ENCODE measurements at regions not wholly inside any gene's neighbourhood (a gene's known extent, or its start where the extent isn't known, plus 50 kb on each side); places are given as distances from the start of the nearest gene placed in this dataset.

DNA sequence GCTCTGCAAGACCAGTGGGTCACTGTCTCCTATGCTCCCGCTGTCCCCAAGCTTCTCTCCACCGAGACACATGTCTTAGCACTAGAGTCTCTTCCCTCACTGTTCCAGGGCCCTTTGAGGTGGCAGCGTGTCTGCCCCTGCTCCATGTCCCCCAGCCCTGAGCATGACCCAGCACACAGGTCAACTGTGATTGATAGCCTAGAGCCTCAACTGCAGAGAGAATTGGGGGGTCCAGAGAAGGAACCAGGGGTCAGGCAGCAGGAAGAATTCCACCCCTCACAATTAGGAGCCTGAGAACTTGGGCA lies 54.6 kb upstream of the ODC1 start:
- TF ChIP-seq GABPA (IDR thresholded peaks at IDR 0.05; ENCODE audit: low read depth), result no peak
- TF ChIP-seq SPI1 (IDR thresholded peaks at IDR 0.05; ENCODE audit: borderline replicate concordance, low read depth), result no peak
- TF ChIP-seq, protein P1, sequence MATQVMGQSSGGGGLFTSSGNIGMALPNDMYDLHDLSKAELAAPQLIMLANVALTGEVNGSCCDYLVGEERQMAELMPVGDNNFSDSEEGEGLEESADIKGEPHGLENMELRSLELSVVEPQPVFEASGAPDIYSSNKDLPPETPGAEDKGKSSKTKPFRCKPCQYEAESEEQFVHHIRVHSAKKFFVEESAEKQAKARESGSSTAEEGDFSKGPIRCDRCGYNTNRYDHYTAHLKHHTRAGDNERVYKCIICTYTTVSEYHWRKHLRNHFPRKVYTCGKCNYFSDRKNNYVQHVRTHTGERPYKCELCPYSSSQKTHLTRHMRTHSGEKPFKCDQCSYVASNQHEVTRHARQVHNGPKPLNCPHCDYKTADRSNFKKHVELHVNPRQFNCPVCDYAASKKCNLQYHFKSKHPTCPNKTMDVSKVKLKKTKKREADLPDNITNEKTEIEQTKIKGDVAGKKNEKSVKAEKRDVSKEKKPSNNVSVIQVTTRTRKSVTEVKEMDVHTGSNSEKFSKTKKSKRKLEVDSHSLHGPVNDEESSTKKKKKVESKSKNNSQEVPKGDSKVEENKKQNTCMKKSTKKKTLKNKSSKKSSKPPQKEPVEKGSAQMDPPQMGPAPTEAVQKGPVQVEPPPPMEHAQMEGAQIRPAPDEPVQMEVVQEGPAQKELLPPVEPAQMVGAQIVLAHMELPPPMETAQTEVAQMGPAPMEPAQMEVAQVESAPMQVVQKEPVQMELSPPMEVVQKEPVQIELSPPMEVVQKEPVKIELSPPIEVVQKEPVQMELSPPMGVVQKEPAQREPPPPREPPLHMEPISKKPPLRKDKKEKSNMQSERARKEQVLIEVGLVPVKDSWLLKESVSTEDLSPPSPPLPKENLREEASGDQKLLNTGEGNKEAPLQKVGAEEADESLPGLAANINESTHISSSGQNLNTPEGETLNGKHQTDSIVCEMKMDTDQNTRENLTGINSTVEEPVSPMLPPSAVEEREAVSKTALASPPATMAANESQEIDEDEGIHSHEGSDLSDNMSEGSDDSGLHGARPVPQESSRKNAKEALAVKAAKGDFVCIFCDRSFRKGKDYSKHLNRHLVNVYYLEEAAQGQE (IDR thresholded peaks at IDR 0.05; ENCODE audit: insufficient replicate concordance, low read depth), result no peak
- TF ChIP-seq, protein P2, sequence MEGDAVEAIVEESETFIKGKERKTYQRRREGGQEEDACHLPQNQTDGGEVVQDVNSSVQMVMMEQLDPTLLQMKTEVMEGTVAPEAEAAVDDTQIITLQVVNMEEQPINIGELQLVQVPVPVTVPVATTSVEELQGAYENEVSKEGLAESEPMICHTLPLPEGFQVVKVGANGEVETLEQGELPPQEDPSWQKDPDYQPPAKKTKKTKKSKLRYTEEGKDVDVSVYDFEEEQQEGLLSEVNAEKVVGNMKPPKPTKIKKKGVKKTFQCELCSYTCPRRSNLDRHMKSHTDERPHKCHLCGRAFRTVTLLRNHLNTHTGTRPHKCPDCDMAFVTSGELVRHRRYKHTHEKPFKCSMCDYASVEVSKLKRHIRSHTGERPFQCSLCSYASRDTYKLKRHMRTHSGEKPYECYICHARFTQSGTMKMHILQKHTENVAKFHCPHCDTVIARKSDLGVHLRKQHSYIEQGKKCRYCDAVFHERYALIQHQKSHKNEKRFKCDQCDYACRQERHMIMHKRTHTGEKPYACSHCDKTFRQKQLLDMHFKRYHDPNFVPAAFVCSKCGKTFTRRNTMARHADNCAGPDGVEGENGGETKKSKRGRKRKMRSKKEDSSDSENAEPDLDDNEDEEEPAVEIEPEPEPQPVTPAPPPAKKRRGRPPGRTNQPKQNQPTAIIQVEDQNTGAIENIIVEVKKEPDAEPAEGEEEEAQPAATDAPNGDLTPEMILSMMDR (IDR thresholded peaks at IDR 0.05; ENCODE audit: insufficient read depth, low read length), result no peak
- TF ChIP-seq POLR2AphosphoS5 (IDR thresholded peaks at IDR 0.05; ENCODE audit: low read depth), result no peak
- Histone ChIP-seq H3K27me3 (ENCODE audit: insufficient read depth, poor library complexity, severe bottlenecking) (peaks cover under 1% of the 10 kb centered on the region), H3K4me3 (replicated peaks; ENCODE audit: insufficient read depth, low read length) (no peak overlapping the region), H3K27ac (replicated peaks) (no peak overlapping the region)
- DNase-seq (ENCODE audit: low read depth in 1 of 2, low spot score in 1 of 2), result no peak

DNA sequence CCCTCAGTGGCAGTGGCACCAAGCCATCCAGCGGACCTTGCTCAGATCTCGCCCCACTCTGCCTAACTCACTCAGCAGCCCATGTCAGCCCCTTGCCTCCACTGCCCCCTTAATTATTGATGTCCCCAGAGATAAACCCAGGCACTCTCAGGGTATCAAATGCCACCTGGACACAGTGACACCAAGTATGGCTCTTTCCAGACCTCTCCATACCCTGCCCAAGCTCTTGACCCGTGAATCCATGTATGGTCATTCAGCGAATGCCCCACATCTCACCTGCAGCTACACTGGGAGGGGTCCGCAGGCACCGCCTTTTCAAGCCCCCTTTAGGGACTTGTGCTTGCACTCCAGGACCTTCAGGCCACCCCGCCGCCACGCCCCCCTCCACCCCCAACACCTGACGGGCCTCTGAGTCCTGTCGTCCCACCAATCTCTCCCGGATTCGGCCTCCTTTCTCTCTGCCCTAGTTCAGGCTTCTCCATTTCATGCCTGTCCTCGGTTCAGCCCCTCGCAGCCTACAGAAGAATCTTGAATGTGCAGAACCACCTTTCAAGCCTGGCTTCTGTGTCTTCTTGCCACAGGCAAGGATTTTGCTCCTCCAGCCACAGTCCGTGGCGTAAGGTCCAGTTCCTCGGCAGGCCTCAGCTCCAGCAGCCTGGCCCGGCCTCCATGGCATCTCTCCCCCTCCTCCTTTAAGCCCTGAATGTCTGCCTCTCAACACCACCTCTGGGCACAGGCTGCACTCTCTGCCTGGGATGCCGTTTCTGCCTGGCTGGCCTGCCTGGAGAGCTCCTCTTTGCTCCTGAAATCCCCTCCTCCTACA lies 54.1 kb upstream of the ODC1 start:
- no peak for TF ChIP-seq POLR2AphosphoS5 (IDR thresholded peaks at IDR 0.05; ENCODE audit: low read depth)
- no peak for TF ChIP-seq GABPA (IDR thresholded peaks at IDR 0.05; ENCODE audit: low read depth)
- TF ChIP-seq, protein P1 (IDR thresholded peaks at IDR 0.05; ENCODE audit: insufficient replicate concordance, low read depth), result no peak
- TF ChIP-seq SPI1 (IDR thresholded peaks at IDR 0.05; ENCODE audit: borderline replicate concordance, low read depth), result no peak
- TF ChIP-seq, protein P2 (IDR thresholded peaks at IDR 0.05; ENCODE audit: insufficient read depth, low read length), result no peak
- H3K27me3 ChIP-seq (ENCODE audit: insufficient read depth, poor library complexity, severe bottlenecking), result peaks cover 6% of the 10 kb centered on the region

GRCh38 chr2:10501451-10501961 lies 53.4 kb upstream of the ODC1 start:
- Histone ChIP-seq H3K27me3 (ENCODE audit: insufficient read depth, poor library complexity, severe bottlenecking) (peaks cover 11% of the 10 kb centered on the region), H3K4me3 (replicated peaks; ENCODE audit: insufficient read depth, low read length) (no peak overlapping the region), H3K27ac (replicated peaks) (no peak overlapping the region)
- DNase-seq (ENCODE audit: low read depth in 1 of 2, low spot score in 1 of 2), result no peak
- TF ChIP-seq GABPA (IDR thresholded peaks at IDR 0.05; ENCODE audit: low read depth), result no peak
- TF ChIP-seq, protein P1 (IDR thresholded peaks at IDR 0.05; ENCODE audit: insufficient replicate concordance, low read depth), result no peak
- no peak for TF ChIP-seq SPI1 (IDR thresholded peaks at IDR 0.05; ENCODE audit: borderline replicate concordance, low read depth)
- TF ChIP-seq, protein P2 (IDR thresholded peaks at IDR 0.05; ENCODE audit: insufficient read depth, low read length), result no peak
- no peak for TF ChIP-seq POLR2AphosphoS5 (IDR thresholded peaks at IDR 0.05; ENCODE audit: low read depth)

More for the DNA sequence above, 54.1 kb upstream of the ODC1 start:
- H3K27ac ChIP-seq (replicated peaks), result no peak overlapping the region
- DNase-seq (ENCODE audit: low read depth in 1 of 2, low spot score in 1 of 2), result no peak
- H3K4me3 ChIP-seq (replicated peaks; ENCODE audit: insufficient read depth, low read length), result no peak overlapping the region

All from HL-60 (cell line).